GM12865 (cell line): ENCODE measurements at regions not wholly inside any gene's neighbourhood (a gene's known extent, or its start where the extent isn't known, plus 50 kb on each side); places are given as distances from the start of the nearest gene placed in this dataset.
A peak's percentile ranks its signal among the peaks of the same experiment; 100 is the strongest.

Experiments
- DNase-seq: peaks from one replicate; pipeline ENCODE4 v3.0.0; 2010; ENCODE audit warnings: low read depth
- H3K4me3 ChIP-seq: 2 replicates; pipeline ENCODE4 v1.5.1; 2011; ENCODE audit warnings: mild to moderate bottlenecking, low read depth, low read length, control low read depth
- TF ChIP-seq, protein P1 (sequence below): IDR thresholded peaks from 2 replicates; pipeline ENCODE4 v1.5.1; 2011; ENCODE audit warnings: low read length, control low read depth, low read depth, inconsistent platforms; ENCODE audit not compliant: insufficient read depth; ENCODE audit errors: missing control alignments

GRCh38 chr17:34858591-34859565 lies 102.4 kb downstream of the CCT6B start:
- H3K4me3 ChIP-seq = no peak overlapping the region
- TF ChIP-seq, protein P1, sequence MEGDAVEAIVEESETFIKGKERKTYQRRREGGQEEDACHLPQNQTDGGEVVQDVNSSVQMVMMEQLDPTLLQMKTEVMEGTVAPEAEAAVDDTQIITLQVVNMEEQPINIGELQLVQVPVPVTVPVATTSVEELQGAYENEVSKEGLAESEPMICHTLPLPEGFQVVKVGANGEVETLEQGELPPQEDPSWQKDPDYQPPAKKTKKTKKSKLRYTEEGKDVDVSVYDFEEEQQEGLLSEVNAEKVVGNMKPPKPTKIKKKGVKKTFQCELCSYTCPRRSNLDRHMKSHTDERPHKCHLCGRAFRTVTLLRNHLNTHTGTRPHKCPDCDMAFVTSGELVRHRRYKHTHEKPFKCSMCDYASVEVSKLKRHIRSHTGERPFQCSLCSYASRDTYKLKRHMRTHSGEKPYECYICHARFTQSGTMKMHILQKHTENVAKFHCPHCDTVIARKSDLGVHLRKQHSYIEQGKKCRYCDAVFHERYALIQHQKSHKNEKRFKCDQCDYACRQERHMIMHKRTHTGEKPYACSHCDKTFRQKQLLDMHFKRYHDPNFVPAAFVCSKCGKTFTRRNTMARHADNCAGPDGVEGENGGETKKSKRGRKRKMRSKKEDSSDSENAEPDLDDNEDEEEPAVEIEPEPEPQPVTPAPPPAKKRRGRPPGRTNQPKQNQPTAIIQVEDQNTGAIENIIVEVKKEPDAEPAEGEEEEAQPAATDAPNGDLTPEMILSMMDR = no peak
- no peak for DNase-seq

- TF ChIP-seq, protein P1 = no peak
- H3K4me3 ChIP-seq = no peak overlapping the region
- DNase-seq = no peak
Observed at GRCh38 chr17:34853924-34854323, 107.3 kb downstream of the CCT6B start.

GRCh38 chr17:34852614-34853013 lies 108.6 kb downstream of the CCT6B start:
- no peak overlapping the region for H3K4me3 ChIP-seq
- DNase-seq = peak; percentile 19
- TF ChIP-seq, protein P1 = peak; percentile 26

DNA sequence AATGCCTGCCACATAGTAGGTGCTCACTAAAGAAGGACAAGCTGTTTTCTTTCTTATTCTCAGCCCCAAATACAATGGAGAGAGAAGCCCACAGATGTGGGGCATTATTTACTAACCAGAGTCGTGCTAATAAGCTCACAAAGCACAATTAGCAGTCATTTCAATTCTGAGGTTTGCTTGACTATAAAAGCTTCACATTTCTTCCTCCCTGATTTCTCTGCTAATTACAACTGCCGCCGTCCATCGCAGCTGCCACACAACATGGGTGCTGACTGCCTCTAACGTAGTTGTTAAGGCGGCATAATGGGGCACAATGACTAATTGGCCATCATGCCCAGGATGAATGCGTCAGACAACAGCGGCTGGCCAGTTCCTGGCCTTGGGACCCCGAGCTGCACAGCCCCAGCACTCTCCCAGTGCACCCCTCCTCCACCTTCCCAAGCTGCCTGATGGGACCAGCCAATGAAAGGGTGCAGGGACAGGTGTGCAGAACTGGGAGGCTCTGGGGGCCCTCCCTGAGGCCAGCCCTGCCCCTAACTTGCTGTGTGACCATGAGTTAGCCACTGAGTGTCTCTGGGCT lies 109.2 kb downstream of the CCT6B start:
- TF ChIP-seq, protein P1 = no peak

GRCh38 chr17:34850964-34851363 lies 110.3 kb downstream of the CCT6B start:
- DNase-seq = no peak
- TF ChIP-seq, protein P1 = no peak
- H3K4me3 ChIP-seq = no peak overlapping the region

More for the DNA sequence above, 109.2 kb downstream of the CCT6B start:
- H3K4me3 ChIP-seq = no peak overlapping the region
- DNase-seq = no peak

DNA sequence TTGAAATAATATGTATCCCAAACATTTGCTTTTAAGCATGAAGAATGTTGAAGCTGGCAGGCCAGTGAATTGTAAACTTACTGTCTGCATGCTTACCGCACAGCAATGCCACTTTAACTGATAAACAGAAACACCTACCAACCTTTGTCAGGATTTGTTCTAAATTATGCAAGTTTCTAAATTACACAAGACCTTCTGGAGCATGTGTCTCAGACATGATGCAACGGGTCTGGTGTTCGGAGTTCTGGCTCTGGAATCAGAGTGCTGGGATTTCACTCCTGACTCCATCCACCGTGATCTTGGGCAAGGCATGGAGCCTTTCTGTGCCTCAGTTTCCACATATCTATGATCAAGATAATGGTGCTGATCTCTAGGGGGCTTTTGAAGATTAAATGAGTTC lies 111.2 kb downstream of the CCT6B start:
- no peak for DNase-seq
- TF ChIP-seq, protein P1 = no peak
- no peak overlapping the region for H3K4me3 ChIP-seq
